ENCODE measurements at regions not wholly inside any gene's neighbourhood (a gene's known extent, or its start where the extent isn't known, plus 50 kb on each side); places are given as distances from the start of the nearest gene placed in this dataset.

DNA sequence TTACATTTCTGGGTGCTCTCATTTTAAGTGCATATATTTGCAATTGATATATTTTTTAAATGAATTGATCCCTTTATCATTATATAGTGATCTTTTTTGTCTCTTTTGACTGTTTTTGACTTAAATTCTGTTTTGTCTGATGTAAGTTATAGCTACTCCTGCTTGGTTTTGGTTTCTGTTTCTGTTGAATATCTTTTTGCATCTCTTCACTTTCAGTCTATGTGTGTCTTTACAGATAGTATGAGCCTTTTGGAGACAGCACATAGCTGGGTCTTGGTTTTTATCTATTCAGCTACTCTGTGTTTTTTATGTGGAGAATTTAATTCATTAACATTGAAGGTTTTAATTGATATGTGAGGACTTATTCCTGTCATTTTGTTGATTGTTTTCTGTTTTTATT lies 311.3 kb downstream of the SPATA31D1 start:
- no peak overlapping the region for H3K4me3 ChIP-seq (ENCODE audit: low read depth, poor library complexity, severe bottlenecking)
- no peak for TF ChIP-seq POLR2A (IDR thresholded peaks at IDR 0.05)
- TF ChIP-seq, protein P1, sequence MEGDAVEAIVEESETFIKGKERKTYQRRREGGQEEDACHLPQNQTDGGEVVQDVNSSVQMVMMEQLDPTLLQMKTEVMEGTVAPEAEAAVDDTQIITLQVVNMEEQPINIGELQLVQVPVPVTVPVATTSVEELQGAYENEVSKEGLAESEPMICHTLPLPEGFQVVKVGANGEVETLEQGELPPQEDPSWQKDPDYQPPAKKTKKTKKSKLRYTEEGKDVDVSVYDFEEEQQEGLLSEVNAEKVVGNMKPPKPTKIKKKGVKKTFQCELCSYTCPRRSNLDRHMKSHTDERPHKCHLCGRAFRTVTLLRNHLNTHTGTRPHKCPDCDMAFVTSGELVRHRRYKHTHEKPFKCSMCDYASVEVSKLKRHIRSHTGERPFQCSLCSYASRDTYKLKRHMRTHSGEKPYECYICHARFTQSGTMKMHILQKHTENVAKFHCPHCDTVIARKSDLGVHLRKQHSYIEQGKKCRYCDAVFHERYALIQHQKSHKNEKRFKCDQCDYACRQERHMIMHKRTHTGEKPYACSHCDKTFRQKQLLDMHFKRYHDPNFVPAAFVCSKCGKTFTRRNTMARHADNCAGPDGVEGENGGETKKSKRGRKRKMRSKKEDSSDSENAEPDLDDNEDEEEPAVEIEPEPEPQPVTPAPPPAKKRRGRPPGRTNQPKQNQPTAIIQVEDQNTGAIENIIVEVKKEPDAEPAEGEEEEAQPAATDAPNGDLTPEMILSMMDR (IDR thresholded peaks at IDR 0.05), result no peak
- no peak for DNase-seq (ENCODE audit: low spot score in 2 of 2)
- intact Hi-C loops (cut with DNase I; ENCODE audit: low total_unique reads), result no loop called here

DNA sequence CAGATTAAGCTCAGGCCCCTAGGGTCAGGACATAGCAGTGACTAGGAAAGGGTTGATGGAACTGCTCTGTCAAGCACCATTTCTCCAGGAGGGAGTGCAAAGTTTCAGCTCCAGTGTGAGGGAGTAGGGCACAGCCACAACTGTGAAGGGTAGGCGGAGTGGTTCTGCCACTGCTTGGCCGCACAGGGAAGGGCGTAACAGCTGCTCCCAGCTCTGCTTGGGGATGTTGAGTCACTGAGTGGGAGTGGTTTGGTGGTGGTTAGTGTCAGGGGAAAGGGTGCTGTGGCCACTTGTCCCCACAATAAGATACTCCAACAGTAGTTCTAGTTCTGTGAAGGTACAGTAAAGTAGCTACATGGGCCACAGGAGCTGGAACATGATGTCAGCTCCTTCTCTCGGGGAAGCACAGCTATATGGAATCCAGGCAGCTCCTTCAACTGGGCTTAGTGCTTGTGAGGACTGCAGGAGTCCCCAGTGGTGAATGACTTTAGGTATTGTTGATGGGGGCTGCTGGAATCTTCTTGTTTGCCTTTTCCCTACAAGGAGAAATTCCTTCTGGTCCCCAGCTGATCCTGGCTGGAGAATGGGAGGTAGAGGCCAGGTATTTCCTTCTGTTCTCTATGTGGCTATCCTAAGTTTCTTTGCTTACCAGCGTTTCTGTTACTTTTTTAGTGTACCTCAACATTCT lies 314.5 kb downstream of the SPATA31D1 start:
- WGBS, 2 donors, result 92 to 98% methylated on average over 5 of the region's 5 CpGs
- intact Hi-C loops (cut with DNase I; ENCODE audit: low total_unique reads), result no loop called here

GRCh38 chr9:82308836-82309235 lies 320.3 kb downstream of the SPATA31D1 start:
- TF ChIP-seq, protein P1 (IDR thresholded peaks at IDR 0.05), result no peak
- TF ChIP-seq POLR2A (IDR thresholded peaks at IDR 0.05), result no peak
- DNase-seq (ENCODE audit: low spot score in 2 of 2), result no peak
- H3K4me3 ChIP-seq (ENCODE audit: low read depth, poor library complexity, severe bottlenecking), result no peak overlapping the region
- 91 to 94% methylated on average over 3 of the region's 3 CpGs for WGBS, 2 donors
- intact Hi-C loops (cut with DNase I; ENCODE audit: low total_unique reads), result no loop called here

More for the DNA sequence above, 314.5 kb downstream of the SPATA31D1 start:
- no peak overlapping the region for H3K4me3 ChIP-seq (ENCODE audit: low read depth, poor library complexity, severe bottlenecking)
- TF ChIP-seq, protein P1 (IDR thresholded peaks at IDR 0.05), result no peak
- no peak for TF ChIP-seq POLR2A (IDR thresholded peaks at IDR 0.05)
- no peak for DNase-seq (ENCODE audit: low spot score in 2 of 2)

GRCh38 chr9:82313697-82314096 lies 325.1 kb downstream of the SPATA31D1 start:
- no peak for DNase-seq (ENCODE audit: low spot score in 2 of 2)
- TF ChIP-seq, protein P1 (IDR thresholded peaks at IDR 0.05), result no peak
- TF ChIP-seq POLR2A (IDR thresholded peaks at IDR 0.05), result no peak
- 89 to 98% methylated on average over 2 of the region's 2 CpGs for WGBS, 2 donors
- H3K4me3 ChIP-seq (ENCODE audit: low read depth, poor library complexity, severe bottlenecking), result no peak overlapping the region
- intact Hi-C loops (cut with DNase I; ENCODE audit: low total_unique reads), result no loop called here

GRCh38 chr9:82320566-82320965 lies 332.0 kb downstream of the SPATA31D1 start:
- intact Hi-C loops (cut with DNase I; ENCODE audit: low total_unique reads), result no loop called here
- TF ChIP-seq POLR2A (IDR thresholded peaks at IDR 0.05), result no peak
- TF ChIP-seq, protein P1 (IDR thresholded peaks at IDR 0.05), result no peak
- 36 to 50% methylated on average over 1 of the region's 1 CpG for WGBS, 2 donors
- no peak overlapping the region for H3K4me3 ChIP-seq (ENCODE audit: low read depth, poor library complexity, severe bottlenecking)
- no peak for DNase-seq (ENCODE audit: low spot score in 2 of 2)

DNA sequence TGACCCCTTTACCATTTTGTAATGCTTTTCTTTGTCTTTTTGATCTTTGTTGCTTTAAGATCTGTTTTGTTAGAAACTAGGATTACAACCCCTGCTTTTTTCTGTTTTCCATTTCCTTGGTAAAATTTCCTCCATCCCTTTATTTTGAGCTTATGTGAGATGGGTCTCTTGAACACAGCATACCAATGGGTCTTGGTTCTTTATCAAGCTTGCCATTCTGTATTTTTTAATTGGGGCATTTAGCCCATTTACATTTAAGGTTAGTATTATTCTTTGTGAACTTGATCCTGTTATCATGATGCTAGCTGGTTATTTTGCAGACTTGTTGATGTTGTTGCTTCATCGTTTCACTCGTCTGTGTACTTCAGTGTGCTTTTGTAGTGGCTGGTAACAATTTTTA lies 337.3 kb downstream of the SPATA31D1 start:
- WGBS, 2 donors, result 88 to 95% methylated on average over 2 of the region's 2 CpGs
- TF ChIP-seq, protein P1 (IDR thresholded peaks at IDR 0.05), result no peak
- no peak for TF ChIP-seq POLR2A (IDR thresholded peaks at IDR 0.05)
- intact Hi-C loops (cut with DNase I; ENCODE audit: low total_unique reads), result no loop called here

More for the DNA sequence above, 337.3 kb downstream of the SPATA31D1 start:
- no peak overlapping the region for H3K4me3 ChIP-seq (ENCODE audit: low read depth, poor library complexity, severe bottlenecking)
- DNase-seq (ENCODE audit: low spot score in 2 of 2), result no peak

All from lower leg skin (tissue), 4 donors.